Nephron (organoid): ENCODE measurements at regions not wholly inside any gene's neighbourhood (a gene's known extent, or its start where the extent isn't known, plus 50 kb on each side); places are given as distances from the start of the nearest gene placed in this dataset.
A peak's percentile ranks its signal among the peaks of the same experiment; 100 is the strongest.

Experiments
- H3K27ac Mint-ChIP-seq, 3 experiments: 2 replicates each; pipeline ENCODE4 v1.8.0; 2020; ENCODE audit warnings: mixed read lengths in 3 of 3, mild to moderate bottlenecking in 2 of 3, moderate library complexity in 1 of 3
- H3K27me3 Mint-ChIP-seq: 2 replicates; pipeline ENCODE4 v1.8.0; 2021; ENCODE audit warnings: low read depth, mild to moderate bottlenecking, moderate library complexity, mixed read lengths
- H3K36me3 Mint-ChIP-seq: 2 replicates; pipeline ENCODE4 v1.8.0; 2020; ENCODE audit warnings: low read depth, mixed read lengths
- H3K4me1 Mint-ChIP-seq: 2 replicates; pipeline ENCODE4 v1.8.0; 2020; ENCODE audit warnings: mixed read lengths
- H3K4me3 Mint-ChIP-seq, 3 experiments: 2 replicates each; pipeline ENCODE4 v1.8.0; 2020; ENCODE audit warnings: mild to moderate bottlenecking in 3 of 3, mixed read lengths in 3 of 3, moderate library complexity in 2 of 3
- H3K9me3 Mint-ChIP-seq: 2 replicates; pipeline ENCODE4 v1.8.0; 2020; ENCODE audit warnings: mixed read lengths
- TF ChIP-seq, protein P1 (sequence below), 3 experiments: fragments of 200-600 bp; sonication (generic); IDR thresholded peaks; one replicate each; pipeline ENCODE4 v1.5.0; 2021; ENCODE audit warnings: antibody characterized with exemption in 3 of 3; ENCODE audit not compliant: unreplicated experiment in 3 of 3

GRCh38 chr4:140271553-140271952, 101.9 kb upstream of the SCOC start:
- TF ChIP-seq, protein P1, sequence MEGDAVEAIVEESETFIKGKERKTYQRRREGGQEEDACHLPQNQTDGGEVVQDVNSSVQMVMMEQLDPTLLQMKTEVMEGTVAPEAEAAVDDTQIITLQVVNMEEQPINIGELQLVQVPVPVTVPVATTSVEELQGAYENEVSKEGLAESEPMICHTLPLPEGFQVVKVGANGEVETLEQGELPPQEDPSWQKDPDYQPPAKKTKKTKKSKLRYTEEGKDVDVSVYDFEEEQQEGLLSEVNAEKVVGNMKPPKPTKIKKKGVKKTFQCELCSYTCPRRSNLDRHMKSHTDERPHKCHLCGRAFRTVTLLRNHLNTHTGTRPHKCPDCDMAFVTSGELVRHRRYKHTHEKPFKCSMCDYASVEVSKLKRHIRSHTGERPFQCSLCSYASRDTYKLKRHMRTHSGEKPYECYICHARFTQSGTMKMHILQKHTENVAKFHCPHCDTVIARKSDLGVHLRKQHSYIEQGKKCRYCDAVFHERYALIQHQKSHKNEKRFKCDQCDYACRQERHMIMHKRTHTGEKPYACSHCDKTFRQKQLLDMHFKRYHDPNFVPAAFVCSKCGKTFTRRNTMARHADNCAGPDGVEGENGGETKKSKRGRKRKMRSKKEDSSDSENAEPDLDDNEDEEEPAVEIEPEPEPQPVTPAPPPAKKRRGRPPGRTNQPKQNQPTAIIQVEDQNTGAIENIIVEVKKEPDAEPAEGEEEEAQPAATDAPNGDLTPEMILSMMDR (IDR thresholded peaks at IDR 0.05; ENCODE audit: unreplicated experiment in 3 of 3): no peak
- H3K4me3 Mint-ChIP-seq: no peak overlapping the region
- H3K36me3 Mint-ChIP-seq: no peaks in the 10 kb centered on the region
- H3K27me3 Mint-ChIP-seq: no peaks in the 10 kb centered on the region
- peaks cover 18% of the 10 kb centered on the region for H3K4me1 Mint-ChIP-seq
- H3K9me3 Mint-ChIP-seq: no peaks in the 10 kb centered on the region
- no peak overlapping the region for H3K27ac Mint-ChIP-seq

DNA sequence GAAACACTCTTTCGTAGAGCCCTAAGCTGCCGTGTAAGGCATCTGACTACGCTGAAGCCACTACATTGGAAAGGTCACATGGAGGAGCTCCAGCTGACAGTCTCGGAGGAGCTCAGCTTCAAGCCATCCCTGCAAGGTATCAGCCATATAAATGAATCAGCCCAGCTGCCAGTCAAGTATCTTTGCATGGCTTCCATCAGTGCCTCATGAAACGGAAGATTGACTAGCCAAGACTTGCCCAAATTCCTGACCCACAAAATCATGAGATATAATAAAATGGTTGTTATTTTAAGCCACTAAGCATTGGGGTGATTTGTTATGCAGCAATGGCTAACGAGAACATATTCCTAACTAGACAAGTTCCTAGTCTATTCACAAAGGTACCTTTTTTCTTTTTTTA, 104.1 kb upstream of the SCOC start:
- Mint-ChIP-seq H3K4me3 (no peak overlapping the region), H3K9me3 (no peaks in the 10 kb centered on the region), H3K36me3 (no peaks in the 10 kb centered on the region), H3K4me1 (peaks cover 18% of the 10 kb centered on the region), H3K27me3 (no peaks in the 10 kb centered on the region), H3K27ac (no peak overlapping the region)
- TF ChIP-seq, protein P1 (IDR thresholded peaks at IDR 0.05; ENCODE audit: unreplicated experiment in 3 of 3): no peak

DNA sequence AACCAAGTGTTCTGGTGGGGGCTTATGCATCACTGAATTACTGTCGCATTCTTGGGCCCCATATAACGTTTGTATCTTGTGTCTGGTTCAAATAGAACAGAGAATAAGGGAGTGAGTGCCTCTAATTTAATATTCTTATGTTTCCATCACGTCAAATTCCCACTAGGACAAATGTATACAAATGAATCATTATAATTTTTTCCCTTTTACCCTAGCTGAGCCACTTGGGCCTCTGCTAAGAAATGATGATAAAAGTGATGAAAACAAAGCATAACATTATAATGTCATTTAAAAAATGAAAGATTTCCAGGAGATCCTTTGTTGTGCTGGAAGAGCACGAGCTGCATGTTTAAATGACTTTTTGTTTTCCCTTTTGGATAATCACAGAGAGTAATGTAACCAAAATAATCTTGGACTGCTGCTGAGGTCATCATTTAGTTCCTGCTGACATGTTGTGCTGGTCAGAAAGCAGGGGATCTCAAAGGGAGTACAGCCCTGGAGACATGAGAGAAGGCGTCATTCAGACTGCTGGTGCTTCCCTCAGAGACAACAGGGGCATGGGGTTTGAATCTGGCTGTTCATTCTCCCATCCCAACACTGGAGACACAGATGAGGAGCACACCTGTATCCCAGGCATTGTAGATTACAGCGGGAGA, 105.1 kb upstream of the SCOC start:
- Mint-ChIP-seq H3K36me3 (no peaks in the 10 kb centered on the region), H3K4me1 (peaks cover 18% of the 10 kb centered on the region), H3K9me3 (no peaks in the 10 kb centered on the region), H3K4me3 (no peak overlapping the region), H3K27me3 (no peaks in the 10 kb centered on the region), H3K27ac (peak overlapping the region in 1 of 3 experiments; percentile 49)
- TF ChIP-seq, protein P1 (IDR thresholded peaks at IDR 0.05; ENCODE audit: unreplicated experiment in 3 of 3): no peak

GRCh38 chr4:140267576-140267975, 105.9 kb upstream of the SCOC start:
- Mint-ChIP-seq H3K4me3 (no peak overlapping the region), H3K4me1 (peaks cover 18% of the 10 kb centered on the region), H3K27ac (peak overlapping the region in 2 of 3 experiments; percentile 49 to 65), H3K9me3 (no peaks in the 10 kb centered on the region), H3K27me3 (peaks cover 1% of the 10 kb centered on the region), H3K36me3 (no peaks in the 10 kb centered on the region)
- TF ChIP-seq, protein P1 (IDR thresholded peaks at IDR 0.05; ENCODE audit: unreplicated experiment in 3 of 3): no peak

DNA sequence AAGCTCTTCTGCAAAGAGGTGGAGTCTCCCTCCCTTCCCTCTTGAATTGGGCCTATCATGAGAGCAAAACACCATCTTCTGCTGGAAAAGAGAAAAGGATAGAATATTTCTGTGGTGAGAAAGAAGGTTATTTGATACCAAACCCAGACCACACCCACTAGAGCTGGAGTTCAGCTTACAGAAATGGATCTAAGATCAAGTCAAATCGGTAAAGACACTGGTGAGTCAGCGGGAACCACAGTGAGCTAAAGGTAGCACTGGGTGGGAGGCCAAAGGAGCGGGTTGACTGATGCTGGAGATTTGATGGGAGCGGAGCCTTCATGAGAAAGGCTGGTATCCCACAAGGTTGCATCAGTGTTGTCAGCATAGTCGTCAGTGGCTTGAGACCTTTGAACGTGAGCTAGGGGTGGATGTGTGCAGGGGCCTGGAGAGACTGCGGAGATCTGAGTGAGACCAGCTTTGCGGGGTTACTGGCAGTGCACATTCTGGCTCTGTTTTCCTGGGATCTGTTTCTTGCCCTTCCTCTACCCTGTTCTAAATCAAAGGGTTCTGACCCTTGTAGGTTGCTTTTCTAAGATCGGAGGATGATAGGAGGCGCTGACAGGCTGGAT, 106.4 kb upstream of the SCOC start:
- peak overlapping the region in 1 of 3 experiments; percentile 33 for H3K4me3 Mint-ChIP-seq
- TF ChIP-seq, protein P1 (IDR thresholded peaks at IDR 0.05; ENCODE audit: unreplicated experiment in 3 of 3): no peak
- no peaks in the 10 kb centered on the region for H3K36me3 Mint-ChIP-seq
- no peaks in the 10 kb centered on the region for H3K9me3 Mint-ChIP-seq
- H3K4me1 Mint-ChIP-seq: peaks cover 18% of the 10 kb centered on the region
- H3K27me3 Mint-ChIP-seq: peaks cover 3% of the 10 kb centered on the region
- peak overlapping the region; percentile 25 to 84 (median 49) for H3K27ac Mint-ChIP-seq

DNA sequence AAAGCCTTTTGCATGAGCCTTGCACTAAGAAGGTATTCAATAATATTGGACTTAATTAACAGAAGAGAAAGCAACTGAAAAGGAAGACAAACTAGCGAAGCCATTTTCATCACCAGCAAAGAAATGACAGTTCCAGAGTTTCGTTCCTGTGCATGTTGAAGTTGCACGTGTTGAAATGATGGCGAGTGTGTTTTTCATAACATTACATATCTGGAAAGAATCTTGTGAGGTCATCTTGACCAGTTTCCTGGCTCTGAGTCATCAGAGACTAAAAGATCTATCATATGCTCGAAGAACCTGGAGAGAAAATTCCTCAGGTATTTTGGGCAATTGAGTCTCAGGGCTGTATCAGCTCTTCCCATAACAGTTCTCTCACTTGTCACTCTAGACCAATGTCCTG, 106.2 kb upstream of the MAML3 start:
- Mint-ChIP-seq H3K27me3 (peaks cover 3% of the 10 kb centered on the region), H3K4me3 (no peak overlapping the region), H3K27ac (no peak overlapping the region), H3K36me3 (no peaks in the 10 kb centered on the region), H3K4me1 (peaks cover 6% of the 10 kb centered on the region), H3K9me3 (no peaks in the 10 kb centered on the region)
- TF ChIP-seq, protein P1 (IDR thresholded peaks at IDR 0.05; ENCODE audit: unreplicated experiment in 3 of 3): no peak
